Endometrium (tissue), 2 donors: ENCODE measurements at regions not wholly inside any gene's neighbourhood (a gene's known extent, or its start where the extent isn't known, plus 50 kb on each side); places are given as distances from the start of the nearest gene placed in this dataset.

Experiments
- FAIRE-seq: peaks from 2 replicates; lab custom pipeline; 2012; peaks lifted over from hg19 to GRCh38; lab: Jason Lieb, UNC
- donor health status: control.
- donor health status: control.

- no peak for FAIRE-seq
Observed at GRCh38 chr4:27184508-27185155, 324.0 kb downstream of the STIM2 start.

DNA sequence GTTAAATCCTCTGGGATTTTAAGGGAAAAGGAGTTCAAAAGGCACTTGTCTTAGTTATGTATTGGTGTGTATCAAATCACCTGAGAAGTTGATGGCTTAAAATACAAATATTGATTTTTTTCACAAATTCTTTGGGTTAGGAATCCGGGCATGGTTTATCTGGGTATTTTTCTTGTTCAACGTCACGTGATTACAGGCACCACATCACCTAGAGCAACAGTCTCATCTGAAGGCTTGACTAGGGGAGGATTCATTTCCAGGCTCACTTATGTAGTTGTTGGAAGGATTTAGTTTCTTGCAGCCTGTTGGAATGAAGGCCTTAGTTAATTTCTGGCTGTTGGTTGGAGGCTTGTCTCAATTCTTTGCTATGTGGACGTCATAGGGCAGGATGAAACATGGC, 326.1 kb downstream of the STIM2 start:
- no peak for FAIRE-seq

GRCh38 chr4:27187786-27188185, 327.1 kb downstream of the STIM2 start:
- no peak for FAIRE-seq

GRCh38 chr4:27189683-27190082, 329.0 kb downstream of the STIM2 start:
- no peak for FAIRE-seq

- no peak for FAIRE-seq
Observed at GRCh38 chr4:27191592-27191991, 331.0 kb downstream of the STIM2 start.

DNA sequence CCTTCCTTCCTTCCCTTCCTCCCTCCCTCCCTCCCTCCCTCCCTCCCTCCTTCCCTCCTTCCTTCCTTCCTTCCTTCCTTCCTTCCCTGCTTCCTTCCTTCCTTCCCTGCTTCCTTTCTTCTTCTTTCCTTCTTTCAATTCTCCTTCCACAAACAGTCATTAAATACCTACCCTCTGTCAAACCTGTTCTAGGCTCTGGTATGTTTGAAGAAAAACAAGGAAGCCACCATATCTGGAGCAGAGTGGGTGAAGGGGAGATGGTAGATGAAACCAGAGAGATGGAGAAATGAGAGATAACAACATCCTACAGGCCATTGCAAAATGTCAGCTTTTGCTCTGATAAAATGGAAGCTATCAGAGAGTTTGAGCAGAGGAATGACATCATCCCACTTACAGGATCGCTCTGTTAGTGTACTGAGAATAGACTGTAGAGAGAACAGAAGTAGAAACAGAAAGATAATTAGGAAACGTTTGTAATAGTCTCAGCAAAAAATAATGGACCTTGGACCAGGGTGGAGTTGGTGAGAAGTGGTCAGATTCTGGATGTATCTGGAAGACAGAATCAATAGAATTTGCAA, 334.0 kb downstream of the STIM2 start:
- FAIRE-seq, result no peak

- no peak for FAIRE-seq
Observed at GRCh38 chr4:27198246-27198645, 337.6 kb downstream of the STIM2 start.

GRCh38 chr4:27198971-27199370, 338.3 kb downstream of the STIM2 start:
- no peak for FAIRE-seq

DNA sequence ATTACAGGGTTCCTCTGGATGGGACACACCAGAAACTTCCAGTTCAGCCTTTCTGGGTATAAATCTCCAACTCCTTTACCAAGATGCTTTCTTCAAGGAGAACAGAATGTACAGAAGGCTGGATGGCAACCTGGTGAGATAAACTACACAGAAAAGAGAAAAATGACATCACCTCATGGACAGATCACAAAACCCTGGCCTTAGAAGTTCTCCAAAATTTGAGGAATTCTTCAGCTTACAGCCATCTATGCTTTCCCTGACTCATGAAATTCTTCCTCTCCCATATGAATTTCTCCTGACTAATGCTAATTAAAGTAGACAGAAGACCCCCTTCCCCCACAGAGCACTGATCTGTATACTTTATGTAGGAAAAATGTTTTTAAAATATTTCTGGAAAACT, 345.4 kb downstream of the STIM2 start:
- FAIRE-seq, result no peak

DNA sequence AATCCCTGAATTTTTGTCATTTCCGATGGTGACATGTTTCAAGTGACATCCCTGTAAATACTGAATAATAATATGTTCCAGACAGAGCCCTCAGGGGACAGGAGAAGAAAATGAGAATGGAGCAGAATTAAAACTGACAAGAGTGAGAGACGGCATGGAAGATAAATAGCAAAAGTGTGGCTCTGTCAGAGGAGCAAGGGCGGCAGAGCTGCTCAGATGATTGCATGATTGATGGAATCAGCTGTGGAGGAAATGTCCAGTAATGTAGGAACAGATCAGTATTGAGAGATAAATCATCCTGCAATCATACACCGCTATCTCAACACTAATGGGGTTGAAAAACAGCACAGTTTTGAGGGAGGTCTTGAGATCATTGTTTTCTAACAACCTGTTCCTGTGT, 350.3 kb downstream of the STIM2 start:
- FAIRE-seq, result no peak

DNA sequence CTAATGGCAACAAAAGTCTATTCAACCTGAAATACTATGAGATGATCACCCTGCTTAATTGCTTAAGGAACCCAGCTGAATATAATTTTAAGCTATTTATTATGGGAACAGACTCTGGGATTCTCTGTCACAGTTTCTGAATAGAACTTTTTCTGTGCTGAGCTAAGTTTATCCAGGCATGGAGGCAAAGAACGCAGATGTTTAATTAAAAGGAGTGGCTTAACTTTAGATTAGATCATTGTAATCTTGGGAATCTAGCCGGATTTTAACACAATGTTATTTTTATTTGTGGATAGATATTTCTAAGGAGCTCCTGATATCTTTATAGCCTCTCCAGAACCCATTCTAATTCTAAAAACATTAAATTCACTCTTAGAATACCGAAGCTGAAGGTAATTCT, 353.4 kb downstream of the STIM2 start:
- FAIRE-seq, result no peak

GRCh38 chr4:27215220-27215826, 354.7 kb downstream of the STIM2 start:
- FAIRE-seq, result no peak

DNA sequence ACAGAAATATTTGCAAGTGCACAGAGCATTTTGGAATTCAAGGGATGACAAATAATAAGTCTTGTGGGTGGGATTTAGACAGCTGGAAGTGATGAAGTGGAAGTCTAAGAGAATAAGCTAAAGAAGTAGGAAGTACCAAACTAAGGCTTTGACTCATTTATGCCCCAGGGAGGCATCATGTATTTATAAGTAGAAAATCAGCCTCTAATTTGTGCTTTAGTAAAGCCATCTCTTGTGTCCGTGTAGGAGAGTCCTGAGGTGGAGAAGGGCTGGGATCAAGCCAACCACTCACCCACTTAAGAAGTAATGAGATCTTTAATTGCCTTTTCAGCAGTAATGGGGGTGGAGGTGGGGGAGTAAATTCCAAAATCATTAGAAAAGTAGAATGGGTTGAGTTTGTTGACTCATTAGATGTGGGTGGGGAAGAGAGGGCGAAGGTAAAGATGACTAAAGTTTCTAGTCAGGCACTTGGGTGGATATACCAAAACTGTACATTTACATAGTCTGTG, 356.7 kb downstream of the STIM2 start:
- no peak for FAIRE-seq

GRCh38 chr4:27218013-27218412, 357.4 kb downstream of the STIM2 start:
- FAIRE-seq, result no peak

- FAIRE-seq, result no peak
Observed at GRCh38 chr4:27223326-27223725, 362.7 kb downstream of the STIM2 start.

DNA sequence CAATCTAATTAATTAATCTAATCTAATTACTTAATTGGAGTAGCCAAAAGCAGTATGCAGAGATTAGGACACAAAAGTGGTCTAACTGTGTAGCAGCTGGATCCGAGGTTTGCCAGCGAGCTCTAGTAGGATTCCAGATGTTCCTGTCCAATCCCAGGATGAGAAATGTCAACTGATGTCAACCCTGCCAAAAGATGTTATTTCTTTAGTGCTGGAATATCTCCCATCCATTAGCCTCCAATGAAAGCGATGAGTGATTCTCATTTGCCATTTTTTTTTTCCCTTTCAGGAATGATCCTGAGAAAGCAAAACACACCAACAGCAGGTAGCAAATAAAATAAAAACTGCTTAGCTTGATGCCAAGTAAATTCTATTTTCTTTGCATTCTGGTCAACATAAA, 372.9 kb downstream of the STIM2 start:
- no peak for FAIRE-seq

DNA sequence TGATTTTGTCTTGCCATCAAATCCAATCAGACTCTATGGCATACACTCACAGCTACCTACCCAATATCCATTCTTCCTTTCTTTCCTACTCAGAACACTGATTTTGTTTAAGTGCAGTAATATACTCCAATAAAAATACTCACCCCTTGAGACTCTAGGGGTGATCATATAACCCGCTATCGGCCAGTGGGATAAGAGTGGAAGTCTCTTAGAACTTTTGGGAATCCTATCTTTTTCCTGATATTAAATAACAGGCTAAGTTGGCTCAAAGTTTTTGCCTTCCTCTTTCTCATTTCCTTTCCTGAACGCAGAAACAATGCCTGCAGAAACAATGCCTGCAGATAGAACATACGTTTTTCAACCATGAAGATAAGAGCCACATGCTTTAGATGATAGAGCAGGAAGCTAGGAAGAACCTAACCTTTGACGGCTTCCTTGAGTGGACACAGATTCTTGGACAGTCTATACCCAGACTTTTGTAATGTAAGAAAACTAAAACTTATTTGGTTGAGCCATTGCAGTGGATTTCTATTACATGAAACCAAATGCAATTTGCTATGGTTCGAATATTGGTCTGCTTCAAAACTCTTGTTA, 373.8 kb downstream of the STIM2 start:
- FAIRE-seq, result no peak

GRCh38 chr4:27239641-27240040, 379.0 kb downstream of the STIM2 start:
- FAIRE-seq, result no peak

GRCh38 chr4:27242217-27242616, 381.6 kb downstream of the STIM2 start:
- FAIRE-seq, result no peak

- FAIRE-seq, result no peak
Observed at GRCh38 chr4:27245216-27245615, 384.6 kb downstream of the STIM2 start.

DNA sequence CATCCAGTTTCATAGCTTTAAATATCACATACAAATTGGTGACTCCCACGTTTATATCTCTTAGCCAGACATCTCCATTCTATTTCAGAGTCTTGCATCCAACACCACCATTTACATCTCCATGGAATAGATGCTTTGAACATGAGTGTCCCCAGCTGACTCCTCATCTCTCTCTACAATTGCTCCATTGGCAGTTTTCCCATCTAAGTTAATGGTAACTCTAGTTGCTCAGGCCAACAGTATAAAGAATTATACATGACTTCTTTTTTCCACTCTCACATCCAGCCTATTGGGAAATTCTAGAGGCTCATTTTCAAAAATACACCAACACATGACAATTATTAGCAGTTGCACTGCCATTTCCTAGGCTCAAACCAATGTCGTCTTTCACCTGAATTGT, 388.2 kb downstream of the STIM2 start:
- no peak for FAIRE-seq

GRCh38 chr4:27251771-27252170, 391.1 kb downstream of the STIM2 start:
- no peak for FAIRE-seq

GRCh38 chr4:27267339-27267969, 406.8 kb downstream of the STIM2 start:
- no peak for FAIRE-seq
